ENCODE measurements at regions not wholly inside any gene's neighbourhood (a gene's known extent, or its start where the extent isn't known, plus 50 kb on each side); places are given as distances from the start of the nearest gene placed in this dataset.
A peak's percentile ranks its signal among the peaks of the same experiment; 100 is the strongest.

- Histone ChIP-seq H4K20me1 (ENCODE audit: insufficient read depth, low read length) (no peaks in the 10 kb centered on the region), H4K91ac (ENCODE audit: insufficient read depth, low read depth, low read length) (no peak overlapping the region), H2AK5ac (ENCODE audit: low read depth, low read length) (no peak overlapping the region), H2BK20ac (ENCODE audit: low read depth, low read length) (peak overlapping the region; percentile 55; the same call in 1 of the 2 replicates), H3K27ac (ENCODE audit: insufficient read depth, low read length) (no peak overlapping the region), H3K18ac (ENCODE audit: low read depth, low read length) (peak overlapping the region; percentile 74; the same call in 1 of the 2 replicates), H3K36me3 (ENCODE audit: control insufficient read depth, insufficient read depth, low read length) (no peaks in the 10 kb centered on the region), H4K8ac (ENCODE audit: low read depth in 2 of 2, low read length in 2 of 2) (peak overlapping the region in 1 of 2 experiments; percentile 66; a peak in 1 of 4 replicates), H3K27me3 (ENCODE audit: control insufficient read depth, insufficient read depth, low read length) (no peaks in the 10 kb centered on the region), H3K9me1 (ENCODE audit: insufficient read depth, low read length) (no peaks in the 10 kb centered on the region), H3K23ac (ENCODE audit: low read depth, low read length) (no peak overlapping the region), H2AFZ (replicated peaks; ENCODE audit: low read length, poor library complexity) (no peak overlapping the region), H3K9me3 (ENCODE audit: control insufficient read depth, insufficient read depth, low read length) (no peaks in the 10 kb centered on the region), H3K56ac (ENCODE audit: extremely low read depth, insufficient read depth, low read length) (no peak overlapping the region), H3K4me1 (ENCODE audit: control insufficient read depth, insufficient read depth, low read length) (0 out of 2 replicates have a peak, but pooled peaks cover 2% of the 10 kb centered on the region), H2AK9ac (replicated peaks; ENCODE audit: low read depth, low read length, poor library complexity) (no peak overlapping the region), H3K9ac (ENCODE audit: low read depth, low read length) (no peak overlapping the region), H3K14ac (replicated peaks; ENCODE audit: low read depth, low read length) (no peak overlapping the region), H3K4ac (ENCODE audit: low read depth, low read length) (peak overlapping the region; percentile 39; the same call in 1 of the 2 replicates), H3K4me2 (ENCODE audit: low read depth, low read length) (no peak overlapping the region), H2BK15ac (ENCODE audit: low read depth, low read length) (peak overlapping the region; percentile 75; the same call in 1 of the 3 replicates), H2BK120ac (ENCODE audit: low read depth, low read length) (peak overlapping the region; percentile 55), H3K79me1 (ENCODE audit: low read depth in 1 of 2, low read length in 2 of 2) (no peaks in the 10 kb centered on the region), H2BK5ac (ENCODE audit: low read depth, low read length, poor library complexity, severe bottlenecking) (no peak overlapping the region), H3K4me3 (ENCODE audit: insufficient read depth, low read depth, low read length) (no peak overlapping the region), H4K5ac (ENCODE audit: low read depth, low read length) (no peak overlapping the region)
- in situ Hi-C loops (cut with MboI; ENCODE audit: low sequenced_read_pairs) = no loop called here
- ChIA-PET CTCF (no interaction called here), POLR2A (ENCODE audit: unreplicated experiment) (no interaction called here)
- DNase-seq (no peak), ATAC-seq (ENCODE audit: low read depth) (no peak)
- no CpG with 5 or more reads among the region's 4 CpGs for WGBS, 2 experiments (ENCODE audit: extremely low coverage in 2 of 2, insufficient read length in 1 of 2)
- dilution Hi-C loops (cut with HindIII; ENCODE audit: low sequenced_read_pairs, unreplicated experiment) = no loop called here
- no TSS peak for BruUV-seq (replicated peaks)
- intact Hi-C loops (cut with micrococcal nuclease) = no loop called here
- TF ChIP-seq SMC3 (IDR thresholded peaks at IDR 0.05; ENCODE audit: low read depth, low read length) (no peak), CEBPB (IDR thresholded peaks at IDR 0.05; ENCODE audit: low read depth, low read length) (no peak), POLR2A (IDR thresholded peaks at IDR 0.05; ENCODE audit: low read depth, low read length) (no peak), FOS (IDR thresholded peaks at IDR 0.05; ENCODE audit: low read depth, low read length) (no peak), MXI1 (IDR thresholded peaks at IDR 0.05; ENCODE audit: borderline replicate concordance, low read depth, low read length) (no peak), RCOR1 (IDR thresholded peaks at IDR 0.05; ENCODE audit: insufficient replicate concordance, low read length) (no peak), RFX5 (IDR thresholded peaks at IDR 0.05; ENCODE audit: low read depth, low read length) (no peak), MAFK (IDR thresholded peaks at IDR 0.05; ENCODE audit: low read depth, low read length) (no peak), RAD21 (IDR thresholded peaks at IDR 0.05; ENCODE audit: low read length) (no peak), CHD1 (IDR thresholded peaks at IDR 0.05; ENCODE audit: low read depth, low read length) (no peak), NFE2L2 (IDR thresholded peaks at IDR 0.05; ENCODE audit: low read depth, low read length) (no peak), MAZ (IDR thresholded peaks at IDR 0.05; ENCODE audit: borderline replicate concordance, low read depth, low read length) (no peak), BHLHE40 (IDR thresholded peaks at IDR 0.05; ENCODE audit: low read depth, low read length) (no peak)
- TF ChIP-seq, protein P1, sequence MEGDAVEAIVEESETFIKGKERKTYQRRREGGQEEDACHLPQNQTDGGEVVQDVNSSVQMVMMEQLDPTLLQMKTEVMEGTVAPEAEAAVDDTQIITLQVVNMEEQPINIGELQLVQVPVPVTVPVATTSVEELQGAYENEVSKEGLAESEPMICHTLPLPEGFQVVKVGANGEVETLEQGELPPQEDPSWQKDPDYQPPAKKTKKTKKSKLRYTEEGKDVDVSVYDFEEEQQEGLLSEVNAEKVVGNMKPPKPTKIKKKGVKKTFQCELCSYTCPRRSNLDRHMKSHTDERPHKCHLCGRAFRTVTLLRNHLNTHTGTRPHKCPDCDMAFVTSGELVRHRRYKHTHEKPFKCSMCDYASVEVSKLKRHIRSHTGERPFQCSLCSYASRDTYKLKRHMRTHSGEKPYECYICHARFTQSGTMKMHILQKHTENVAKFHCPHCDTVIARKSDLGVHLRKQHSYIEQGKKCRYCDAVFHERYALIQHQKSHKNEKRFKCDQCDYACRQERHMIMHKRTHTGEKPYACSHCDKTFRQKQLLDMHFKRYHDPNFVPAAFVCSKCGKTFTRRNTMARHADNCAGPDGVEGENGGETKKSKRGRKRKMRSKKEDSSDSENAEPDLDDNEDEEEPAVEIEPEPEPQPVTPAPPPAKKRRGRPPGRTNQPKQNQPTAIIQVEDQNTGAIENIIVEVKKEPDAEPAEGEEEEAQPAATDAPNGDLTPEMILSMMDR (conservative IDR thresholded peaks at IDR 0.05; ENCODE audit: low read depth, low read length) = no peak
- TF ChIP-seq, protein P2, sequence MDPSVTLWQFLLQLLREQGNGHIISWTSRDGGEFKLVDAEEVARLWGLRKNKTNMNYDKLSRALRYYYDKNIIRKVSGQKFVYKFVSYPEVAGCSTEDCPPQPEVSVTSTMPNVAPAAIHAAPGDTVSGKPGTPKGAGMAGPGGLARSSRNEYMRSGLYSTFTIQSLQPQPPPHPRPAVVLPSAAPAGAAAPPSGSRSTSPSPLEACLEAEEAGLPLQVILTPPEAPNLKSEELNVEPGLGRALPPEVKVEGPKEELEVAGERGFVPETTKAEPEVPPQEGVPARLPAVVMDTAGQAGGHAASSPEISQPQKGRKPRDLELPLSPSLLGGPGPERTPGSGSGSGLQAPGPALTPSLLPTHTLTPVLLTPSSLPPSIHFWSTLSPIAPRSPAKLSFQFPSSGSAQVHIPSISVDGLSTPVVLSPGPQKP (IDR thresholded peaks at IDR 0.05; ENCODE audit: borderline replicate concordance, low read depth, low read length) = no peak
- TF ChIP-seq, protein P3, sequence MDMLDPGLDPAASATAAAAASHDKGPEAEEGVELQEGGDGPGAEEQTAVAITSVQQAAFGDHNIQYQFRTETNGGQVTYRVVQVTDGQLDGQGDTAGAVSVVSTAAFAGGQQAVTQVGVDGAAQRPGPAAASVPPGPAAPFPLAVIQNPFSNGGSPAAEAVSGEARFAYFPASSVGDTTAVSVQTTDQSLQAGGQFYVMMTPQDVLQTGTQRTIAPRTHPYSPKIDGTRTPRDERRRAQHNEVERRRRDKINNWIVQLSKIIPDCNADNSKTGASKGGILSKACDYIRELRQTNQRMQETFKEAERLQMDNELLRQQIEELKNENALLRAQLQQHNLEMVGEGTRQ (IDR thresholded peaks at IDR 0.05; ENCODE audit: low read depth, low read length) = no peak
These were observed 636.1 kb downstream of the KCNH5 start for GRCh38 chr14:62409169-62409568.

All from IMR-90 (cell line).